Neutrophil (primary cell): ENCODE measurements at regions not wholly inside any gene's neighbourhood (a gene's known extent, or its start where the extent isn't known, plus 50 kb on each side); places are given as distances from the start of the nearest gene placed in this dataset.

Experiments
- H3K27ac ChIP-seq: fragments of 200-600 bp; sonication (generic); 2 replicates; pipeline ENCODE4 v1.5.1; 2016; ENCODE audit warnings: mild to moderate bottlenecking, moderate library complexity
- H3K27me3 ChIP-seq: fragments of 200-600 bp; sonication (generic); 2 replicates; pipeline ENCODE4 v1.6.0; 2016; ENCODE audit warnings: mild to moderate bottlenecking
- H3K36me3 ChIP-seq: fragments of 200-600 bp; sonication (generic); 2 replicates; pipeline ENCODE4 v1.5.1; 2017
- H3K4me1 ChIP-seq, 2 experiments: fragments of 200-600 bp in 1 of 2; sonication (generic) in 1 of 2; 1 replicate in 1 of 2; 2 replicates in 1 of 2; pipeline versions ENCODE4 v1.5.1 to v1.6.1; 2013 to 2016; ENCODE audit warnings: low read depth in 1 of 2, low read length in 1 of 2, mild to moderate bottlenecking in 1 of 2, moderate library complexity in 1 of 2; ENCODE audit not compliant: control insufficient read depth in 1 of 2, insufficient read depth in 1 of 2
- H3K4me3 ChIP-seq, 2 experiments: fragments of 200-600 bp in 1 of 2; sonication (generic) in 1 of 2; 1 replicate in 1 of 2; 2 replicates in 1 of 2; pipeline ENCODE4 v1.5.1; 2013 to 2016; ENCODE audit warnings: low read depth in 1 of 2, low read length in 1 of 2, mild to moderate bottlenecking in 1 of 2, moderate library complexity in 1 of 2
- H3K9me3 ChIP-seq: fragments of 200-600 bp; sonication (generic); 2 replicates; pipeline ENCODE4 v1.5.1; 2016
- TF ChIP-seq, protein P1 (sequence below): fragments of 200-600 bp; sonication (generic); IDR thresholded peaks from 2 replicates; pipeline ENCODE4 v1.5.1; 2016; ENCODE audit warnings: antibody characterized with exemption

DNA sequence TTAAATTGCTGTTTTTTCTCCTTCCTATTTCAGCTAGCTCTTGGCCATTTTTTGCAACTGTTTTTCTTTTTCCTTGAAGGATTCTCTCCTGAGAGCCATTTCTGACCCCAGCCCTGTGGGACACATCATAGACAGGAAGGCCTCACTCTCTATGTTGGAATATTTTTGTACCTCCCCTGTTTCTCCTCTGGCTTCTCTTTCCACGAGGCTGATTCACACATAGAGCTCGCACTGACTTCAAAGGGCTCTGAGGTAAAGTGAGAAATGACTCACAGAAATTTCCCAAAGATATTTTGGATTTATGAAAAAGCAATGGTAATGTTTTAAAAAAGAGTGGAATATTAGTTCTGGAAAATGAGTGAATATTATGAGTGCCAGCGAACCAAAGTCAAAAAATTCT, 181.7 kb upstream of the IGFBP7 start:
- no peak overlapping the region for H3K4me3 ChIP-seq
- H3K36me3 ChIP-seq = no peaks in the 10 kb centered on the region
- H3K27ac ChIP-seq = no peak overlapping the region
- TF ChIP-seq, protein P1, sequence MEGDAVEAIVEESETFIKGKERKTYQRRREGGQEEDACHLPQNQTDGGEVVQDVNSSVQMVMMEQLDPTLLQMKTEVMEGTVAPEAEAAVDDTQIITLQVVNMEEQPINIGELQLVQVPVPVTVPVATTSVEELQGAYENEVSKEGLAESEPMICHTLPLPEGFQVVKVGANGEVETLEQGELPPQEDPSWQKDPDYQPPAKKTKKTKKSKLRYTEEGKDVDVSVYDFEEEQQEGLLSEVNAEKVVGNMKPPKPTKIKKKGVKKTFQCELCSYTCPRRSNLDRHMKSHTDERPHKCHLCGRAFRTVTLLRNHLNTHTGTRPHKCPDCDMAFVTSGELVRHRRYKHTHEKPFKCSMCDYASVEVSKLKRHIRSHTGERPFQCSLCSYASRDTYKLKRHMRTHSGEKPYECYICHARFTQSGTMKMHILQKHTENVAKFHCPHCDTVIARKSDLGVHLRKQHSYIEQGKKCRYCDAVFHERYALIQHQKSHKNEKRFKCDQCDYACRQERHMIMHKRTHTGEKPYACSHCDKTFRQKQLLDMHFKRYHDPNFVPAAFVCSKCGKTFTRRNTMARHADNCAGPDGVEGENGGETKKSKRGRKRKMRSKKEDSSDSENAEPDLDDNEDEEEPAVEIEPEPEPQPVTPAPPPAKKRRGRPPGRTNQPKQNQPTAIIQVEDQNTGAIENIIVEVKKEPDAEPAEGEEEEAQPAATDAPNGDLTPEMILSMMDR = no peak
- H3K27me3 ChIP-seq = no peaks in the 10 kb centered on the region
- H3K4me1 ChIP-seq = no peaks in the 10 kb centered on the region
- H3K9me3 ChIP-seq = no peaks in the 10 kb centered on the region

DNA sequence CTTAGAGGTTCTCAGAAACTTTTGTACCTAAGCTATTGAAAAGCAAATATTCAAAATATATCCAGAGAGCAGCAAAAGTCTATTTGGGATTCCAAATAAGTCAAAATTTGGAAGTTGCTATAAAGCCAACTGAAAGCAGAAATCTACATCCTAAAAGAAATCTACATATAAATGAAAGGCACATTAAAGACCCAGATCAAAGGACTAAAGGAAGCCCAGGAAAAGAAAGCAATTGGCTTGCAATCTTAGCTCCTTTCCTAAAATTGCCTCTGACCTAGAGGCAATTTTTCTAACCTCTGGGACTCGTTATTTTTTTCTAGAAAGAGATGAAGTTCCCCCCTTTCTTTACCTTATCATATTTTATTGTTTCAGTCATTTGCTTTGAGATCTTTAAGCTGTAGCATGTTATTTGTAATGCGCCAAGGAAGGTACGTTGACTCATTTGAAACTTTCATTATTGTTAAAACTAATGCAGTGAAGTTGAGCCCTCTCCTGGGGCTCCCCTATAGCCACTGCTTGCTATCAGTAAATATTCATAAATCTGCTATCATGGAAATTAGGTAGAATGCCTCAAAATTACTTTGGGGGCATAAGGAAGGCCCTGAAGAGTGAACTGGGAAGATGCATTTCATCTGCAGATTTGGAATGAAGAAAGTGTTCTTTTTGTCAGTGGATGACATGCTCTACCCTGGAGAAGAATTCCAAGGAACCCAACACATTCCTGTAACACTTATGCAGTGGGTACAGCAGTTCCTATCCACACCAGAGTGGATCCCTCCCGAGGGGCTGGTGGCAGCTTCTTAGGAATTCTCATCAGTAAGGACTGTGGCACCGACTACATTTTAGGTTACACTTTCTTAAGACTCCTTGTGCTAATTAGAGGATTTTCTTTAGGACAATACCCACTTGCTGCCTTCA, 177.8 kb upstream of the IGFBP7 start:
- Histone ChIP-seq H3K4me1 (no peaks in the 10 kb centered on the region), H3K4me3 (no peak overlapping the region), H3K27me3 (no peaks in the 10 kb centered on the region), H3K36me3 (no peaks in the 10 kb centered on the region), H3K27ac (no peak overlapping the region), H3K9me3 (no peaks in the 10 kb centered on the region)
- TF ChIP-seq, protein P1 = no peak

DNA sequence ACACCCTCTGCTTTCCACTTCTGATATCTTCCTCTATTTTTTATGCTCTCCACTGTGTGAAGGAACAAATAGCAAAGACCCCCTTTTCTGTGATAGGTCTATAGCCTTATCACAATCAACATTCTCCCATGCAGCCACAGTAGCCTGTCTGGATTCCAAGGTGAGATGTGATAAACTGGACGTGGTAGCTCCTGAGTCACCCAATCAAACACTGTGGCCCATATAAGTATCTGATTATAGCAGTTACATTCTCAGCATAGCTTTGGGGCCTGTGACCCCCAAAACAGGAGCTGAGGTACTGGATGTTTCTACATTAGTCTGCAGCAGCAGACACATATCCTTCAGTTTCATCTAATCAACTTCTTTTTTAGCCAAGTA, 172.7 kb upstream of the IGFBP7 start:
- Histone ChIP-seq H3K9me3 (no peaks in the 10 kb centered on the region), H3K4me3 (no peak overlapping the region)
- TF ChIP-seq, protein P1 = no peak

DNA sequence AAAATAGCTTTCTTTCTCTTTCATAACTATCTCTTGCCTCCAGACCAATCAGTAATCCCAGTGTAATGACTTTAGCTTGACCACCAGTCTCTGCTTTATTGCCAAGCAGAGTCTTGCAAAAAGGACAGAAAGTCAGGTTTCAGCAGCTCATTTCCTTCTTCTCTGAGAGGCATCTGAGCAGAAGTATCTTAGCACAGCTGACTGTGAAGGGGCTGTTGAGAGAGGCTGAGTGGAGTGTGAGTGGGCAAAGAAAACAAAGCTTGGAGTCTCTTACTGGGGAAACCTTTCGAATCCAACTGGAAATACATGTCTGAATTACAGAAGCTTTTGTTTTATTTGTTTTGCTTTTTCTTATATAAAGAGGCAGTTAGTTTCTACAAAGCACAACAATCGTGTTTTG, 170.3 kb upstream of the IGFBP7 start:
- H3K36me3 ChIP-seq = no peaks in the 10 kb centered on the region
- TF ChIP-seq, protein P1 = no peak
- H3K9me3 ChIP-seq = no peaks in the 10 kb centered on the region
- H3K4me3 ChIP-seq = no peak overlapping the region
- no peaks in the 10 kb centered on the region for H3K4me1 ChIP-seq
- no peaks in the 10 kb centered on the region for H3K27me3 ChIP-seq
- H3K27ac ChIP-seq = no peak overlapping the region

More for the DNA sequence above, 172.7 kb upstream of the IGFBP7 start:
- Histone ChIP-seq H3K36me3 (no peaks in the 10 kb centered on the region), H3K4me1 (no peaks in the 10 kb centered on the region), H3K27ac (no peak overlapping the region), H3K27me3 (no peaks in the 10 kb centered on the region)

DNA sequence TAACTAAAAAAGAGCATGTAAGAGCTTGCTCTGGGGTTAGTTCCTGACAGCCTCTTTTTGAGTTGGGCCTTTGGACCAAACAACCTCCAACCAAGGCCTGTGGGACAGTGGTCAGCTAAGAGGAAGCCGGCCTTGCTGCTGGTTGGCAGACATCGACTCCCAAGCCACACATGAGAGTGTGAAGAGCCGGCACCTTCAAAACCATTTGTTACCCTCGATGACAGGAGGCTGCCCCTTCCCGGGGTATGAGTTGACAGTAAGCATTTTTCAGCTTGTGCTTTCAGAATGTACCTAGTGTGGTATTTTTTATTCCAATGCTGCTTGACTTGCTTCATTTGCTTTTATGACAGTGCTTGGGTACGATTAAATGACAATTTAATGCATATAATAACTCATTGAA, 168.6 kb upstream of the IGFBP7 start:
- TF ChIP-seq, protein P1 = no peak
- Histone ChIP-seq H3K4me3 (no peak overlapping the region), H3K27me3 (no peaks in the 10 kb centered on the region), H3K9me3 (no peaks in the 10 kb centered on the region), H3K27ac (no peak overlapping the region), H3K36me3 (no peaks in the 10 kb centered on the region), H3K4me1 (no peaks in the 10 kb centered on the region)
